Progenitor cell of endocrine pancreas (in vitro differentiated cells): ENCODE measurements at regions not wholly inside any gene's neighbourhood (a gene's known extent, or its start where the extent isn't known, plus 50 kb on each side); places are given as distances from the start of the nearest gene placed in this dataset.

Experiments used
- DNase-seq: peaks from one replicate; pipeline ENCODE4 v3.0.0; 2021; ENCODE audit warnings: low spot score; ENCODE audit not compliant: unreplicated experiment
- H3K27ac Mint-ChIP-seq: 2 replicates; pipeline ENCODE4 v1.8.0; 2021; ENCODE audit warnings: mild to moderate bottlenecking, moderate library complexity, mixed read lengths
- H3K27me3 Mint-ChIP-seq: 2 replicates; pipeline ENCODE4 v1.8.0; 2021; ENCODE audit warnings: mixed read lengths
- H3K36me3 Mint-ChIP-seq: 2 replicates; pipeline ENCODE4 v1.8.0; 2022; ENCODE audit warnings: mixed read lengths; ENCODE audit not compliant: insufficient read depth
- H3K4me1 Mint-ChIP-seq: 2 replicates; pipeline ENCODE4 v1.8.0; 2021; ENCODE audit warnings: low read depth, mixed read lengths
- H3K4me3 Mint-ChIP-seq: 2 replicates; pipeline ENCODE4 v1.8.0; 2021; ENCODE audit warnings: low read depth, mild to moderate bottlenecking, moderate library complexity, mixed read lengths
- H3K9me3 Mint-ChIP-seq: 2 replicates; pipeline ENCODE4 v1.8.0; 2021; ENCODE audit warnings: low read depth, mixed read lengths
- TF ChIP-seq, protein P1 (sequence below): fragments of 200-600 bp; sonication (generic); IDR thresholded peaks from one replicate; pipeline ENCODE4 v1.5.0; 2021; ENCODE audit warnings: antibody characterized with exemption, mild to moderate bottlenecking; ENCODE audit not compliant: unreplicated experiment

- TF ChIP-seq, protein P1, sequence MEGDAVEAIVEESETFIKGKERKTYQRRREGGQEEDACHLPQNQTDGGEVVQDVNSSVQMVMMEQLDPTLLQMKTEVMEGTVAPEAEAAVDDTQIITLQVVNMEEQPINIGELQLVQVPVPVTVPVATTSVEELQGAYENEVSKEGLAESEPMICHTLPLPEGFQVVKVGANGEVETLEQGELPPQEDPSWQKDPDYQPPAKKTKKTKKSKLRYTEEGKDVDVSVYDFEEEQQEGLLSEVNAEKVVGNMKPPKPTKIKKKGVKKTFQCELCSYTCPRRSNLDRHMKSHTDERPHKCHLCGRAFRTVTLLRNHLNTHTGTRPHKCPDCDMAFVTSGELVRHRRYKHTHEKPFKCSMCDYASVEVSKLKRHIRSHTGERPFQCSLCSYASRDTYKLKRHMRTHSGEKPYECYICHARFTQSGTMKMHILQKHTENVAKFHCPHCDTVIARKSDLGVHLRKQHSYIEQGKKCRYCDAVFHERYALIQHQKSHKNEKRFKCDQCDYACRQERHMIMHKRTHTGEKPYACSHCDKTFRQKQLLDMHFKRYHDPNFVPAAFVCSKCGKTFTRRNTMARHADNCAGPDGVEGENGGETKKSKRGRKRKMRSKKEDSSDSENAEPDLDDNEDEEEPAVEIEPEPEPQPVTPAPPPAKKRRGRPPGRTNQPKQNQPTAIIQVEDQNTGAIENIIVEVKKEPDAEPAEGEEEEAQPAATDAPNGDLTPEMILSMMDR = no peak
- no peak overlapping the region for H3K4me3 Mint-ChIP-seq
- peaks cover 9% of the 10 kb centered on the region for H3K9me3 Mint-ChIP-seq
- peaks cover 12% of the 10 kb centered on the region for H3K4me1 Mint-ChIP-seq
- H3K27me3 Mint-ChIP-seq = peaks cover under 1% of the 10 kb centered on the region
- H3K27ac Mint-ChIP-seq = no peak overlapping the region
- no peaks in the 10 kb centered on the region for H3K36me3 Mint-ChIP-seq
- no peak for DNase-seq
These were observed 330.4 kb upstream of the NBEA start for GRCh38 chr13:34611671-34612070.

DNA sequence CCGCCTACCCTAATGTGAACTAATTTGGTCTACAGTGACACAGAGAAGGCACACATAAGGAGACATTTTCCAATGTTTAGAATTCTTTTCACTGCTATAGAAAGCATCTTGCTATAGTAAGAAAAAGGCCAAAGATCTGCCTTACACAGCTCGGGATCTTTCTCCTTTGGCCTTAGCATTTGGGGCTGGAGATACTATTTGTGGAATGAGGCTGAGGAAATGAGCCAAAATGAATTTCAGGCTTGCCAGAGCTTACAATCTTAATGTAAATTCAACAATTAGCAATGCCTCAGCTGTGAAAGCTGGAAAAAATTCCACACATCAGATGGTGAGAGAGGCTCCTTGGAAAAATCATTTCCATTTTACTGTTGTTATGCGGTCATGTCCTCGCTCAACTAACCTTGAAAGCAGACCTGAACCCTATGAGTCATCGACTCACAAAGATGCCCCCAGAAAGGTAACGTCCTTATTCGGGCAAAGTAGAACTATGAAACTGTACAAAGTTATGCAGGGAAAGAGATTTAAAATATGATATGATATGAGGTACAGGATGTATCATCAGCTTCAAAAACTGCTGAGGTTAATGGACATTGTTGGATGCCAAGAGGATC, 324.5 kb upstream of the NBEA start:
- no peak overlapping the region for H3K4me3 Mint-ChIP-seq
- no peak overlapping the region for H3K27ac Mint-ChIP-seq
- no peaks in the 10 kb centered on the region for H3K27me3 Mint-ChIP-seq
- H3K36me3 Mint-ChIP-seq = no peaks in the 10 kb centered on the region
- TF ChIP-seq, protein P1 = no peak
- H3K4me1 Mint-ChIP-seq = peaks cover 14% of the 10 kb centered on the region
- H3K9me3 Mint-ChIP-seq = peaks cover 7% of the 10 kb centered on the region
- no peak for DNase-seq

- Mint-ChIP-seq H3K27me3 (no peaks in the 10 kb centered on the region), H3K4me1 (peaks cover 14% of the 10 kb centered on the region), H3K9me3 (peaks cover 6% of the 10 kb centered on the region), H3K36me3 (no peaks in the 10 kb centered on the region), H3K4me3 (no peak overlapping the region), H3K27ac (no peak overlapping the region)
- TF ChIP-seq, protein P1 = no peak
- DNase-seq = no peak
These were observed 323.4 kb upstream of the NBEA start for GRCh38 chr13:34618654-34619053.

DNA sequence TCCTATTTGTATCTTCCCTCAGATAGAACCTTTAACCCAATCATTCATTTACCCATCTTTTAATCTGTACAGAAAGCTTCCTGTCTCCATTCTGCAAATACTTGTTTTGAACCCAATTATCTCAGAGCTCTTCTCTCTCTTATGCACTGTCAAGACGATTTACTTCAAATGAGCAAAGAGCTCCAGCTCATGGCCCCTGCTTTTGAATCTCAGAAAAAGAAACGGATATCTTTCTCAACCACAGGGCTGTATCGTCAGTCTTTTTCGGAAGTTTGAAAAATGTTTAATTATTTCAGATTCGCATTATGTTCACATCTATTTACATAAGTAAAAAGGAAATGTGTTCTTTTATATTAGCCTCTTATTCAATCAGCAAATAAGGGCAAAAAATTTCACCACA, 322.7 kb upstream of the NBEA start:
- TF ChIP-seq, protein P1 = no peak
- no peak for DNase-seq
- Mint-ChIP-seq H3K27ac (no peak overlapping the region), H3K27me3 (no peaks in the 10 kb centered on the region), H3K36me3 (no peaks in the 10 kb centered on the region), H3K4me3 (no peak overlapping the region), H3K9me3 (peaks cover 3% of the 10 kb centered on the region), H3K4me1 (peaks cover 14% of the 10 kb centered on the region)

- TF ChIP-seq, protein P1 = no peak
- Mint-ChIP-seq H3K27ac (no peak overlapping the region), H3K4me1 (peaks cover 6% of the 10 kb centered on the region), H3K4me3 (no peak overlapping the region), H3K27me3 (no peaks in the 10 kb centered on the region), H3K36me3 (no peaks in the 10 kb centered on the region), H3K9me3 (peaks cover 4% of the 10 kb centered on the region)
- no peak for DNase-seq
These were observed 321.8 kb upstream of the NBEA start for GRCh38 chr13:34620074-34620850.
